Neural cell (in vitro differentiated cells): ENCODE measurements at regions not wholly inside any gene's neighbourhood (a gene's known extent, or its start where the extent isn't known, plus 50 kb on each side); places are given as distances from the start of the nearest gene placed in this dataset.

Source experiments
- CTCF ChIP-seq: fragments of 450-650 bp; IDR thresholded peaks from 2 replicates; pipeline ENCODE4 v1.5.1; 2014; ENCODE audit warnings: antibody characterized with exemption, mild to moderate bottlenecking, moderate library complexity; ENCODE audit not compliant: poor library complexity, severe bottlenecking
- EP300 ChIP-seq: fragments of 450-650 bp; conservative IDR thresholded peaks from 2 replicates; pipeline ENCODE4 v1.6.1; 2014; ENCODE audit warnings: antibody characterized with exemption, mild to moderate bottlenecking, moderate library complexity; ENCODE audit not compliant: poor library complexity, severe bottlenecking
- EZH2 ChIP-seq: fragments of 200-600, 300-800 bp; shearing (Covaris generic), sonication (generic); IDR thresholded peaks from 2 replicates; pipeline ENCODE4 v1.6.1; 2014; ENCODE audit warnings: antibody characterized with exemption, low read length, borderline replicate concordance, mild to moderate bottlenecking; ENCODE audit not compliant: insufficient read depth, poor library complexity, severe bottlenecking
- MXI1 ChIP-seq: fragments of 450-650 bp; conservative IDR thresholded peaks from 2 replicates; pipeline ENCODE4 v1.6.1; 2014; ENCODE audit warnings: antibody characterized with exemption, mild to moderate bottlenecking; ENCODE audit not compliant: poor library complexity, severe bottlenecking
- POLR2AphosphoS5 ChIP-seq: IDR thresholded peaks from 2 replicates; pipeline ENCODE4 v1.6.1; 2012
- RAD21 ChIP-seq: fragments of 450-650 bp; conservative IDR thresholded peaks from 2 replicates; pipeline ENCODE4 v1.6.1; 2014; ENCODE audit warnings: antibody characterized with exemption, mild to moderate bottlenecking, moderate library complexity
- REST ChIP-seq: IDR thresholded peaks from 2 replicates; pipeline ENCODE4 v1.6.1; 2012; ENCODE audit warnings: borderline replicate concordance
- SMC3 ChIP-seq: fragments of 450-650 bp; conservative IDR thresholded peaks from 2 replicates; pipeline ENCODE4 v1.6.1; 2014; ENCODE audit warnings: antibody characterized with exemption, mild to moderate bottlenecking, moderate library complexity; ENCODE audit not compliant: poor library complexity
- TAF1 ChIP-seq: IDR thresholded peaks from 2 replicates; pipeline ENCODE4 v1.6.1; 2012; ENCODE audit warnings: low read depth

- no peak for TF ChIP-seq EZH2
- TF ChIP-seq CTCF = peak; percentile 57
- TF ChIP-seq RAD21 = peak; percentile 24
- TF ChIP-seq REST = no peak
- TF ChIP-seq POLR2AphosphoS5 = no peak
- TF ChIP-seq MXI1 = no peak
- TF ChIP-seq EP300 = no peak
- TF ChIP-seq TAF1 = no peak
- TF ChIP-seq SMC3 = no peak
Observed at GRCh38 chr16:6682142-6682811, 650.4 kb upstream of the RBFOX1 start.
